Upper lobe of left lung (tissue), 6 donors: ENCODE measurements at regions not wholly inside any gene's neighbourhood (a gene's known extent, or its start where the extent isn't known, plus 50 kb on each side); places are given as distances from the start of the nearest gene placed in this dataset.

Experiments
- ATAC-seq, 2 donors: fragments of 200-7000 bp; cut with Tn5 transposase; one replicate each; pipeline ENCODE4 v1.9.1; 2022; ENCODE audit warnings: mild to moderate bottlenecking in 2 of 2, moderate library complexity in 2 of 2; ENCODE audit not compliant: low FRiP score in 2 of 2
- DNase-seq, 2 donors: peaks; one replicate each; pipeline ENCODE4 v3.0.0-alpha.2; 2019 to 2020
- H3K27ac ChIP-seq, 4 donors: fragments of 200-600 bp; sonication (generic); one replicate each; pipeline ENCODE4 v1.5.1; 2016 to 2019
- H3K27me3 ChIP-seq, 4 donors: fragments of 200-600 bp; sonication (generic); one replicate each; pipeline ENCODE4 v1.5.1; 2017 to 2019
- H3K36me3 ChIP-seq, 4 donors: fragments of 200-600 bp; sonication (generic); one replicate each; pipeline ENCODE4 v1.5.1; 2016 to 2019
- H3K4me1 ChIP-seq, 4 donors: fragments of 200-600 bp; sonication (generic); one replicate each; pipeline ENCODE4 v1.5.1; 2018 to 2019
- H3K4me3 ChIP-seq, 4 donors: fragments of 200-600 bp; sonication (generic); one replicate each; pipeline ENCODE4 v1.5.1; 2017 to 2019; ENCODE audit warnings: mild to moderate bottlenecking in 2 of 4, moderate library complexity in 1 of 4
- H3K9me3 ChIP-seq, 4 donors: fragments of 200-600 bp; sonication (generic); one replicate each; pipeline ENCODE4 v1.5.1; 2018 to 2019
- CTCF ChIP-seq, 6 experiments: fragments of 450-650 bp in 4 of 6; fragments of 200-600 bp in 2 of 6; sonication (generic) in 2 of 6; IDR thresholded peaks; one replicate each; pipeline ENCODE4 v1.5.1; 2016 to 2019; ENCODE audit warnings: antibody characterized with exemption in 6 of 6
- EP300 ChIP-seq, 4 donors: sonication (generic); formaldehyde crosslinking; IDR thresholded peaks; one replicate each; pipeline ENCODE4 v1.5.1; 2017; ENCODE audit warnings: antibody characterized with exemption in 4 of 4, control low read depth in 2 of 4
- POLR2A ChIP-seq, 4 donors: fragments of 450-650 bp; IDR thresholded peaks; one replicate each; pipeline ENCODE4 v1.5.1; 2016 to 2017; ENCODE audit warnings: antibody characterized with exemption in 4 of 4, mild to moderate bottlenecking in 2 of 4
- POLR2AphosphoS5 ChIP-seq, 2 donors: sonication (generic); formaldehyde crosslinking; IDR thresholded peaks; one replicate each; pipeline ENCODE4 v1.5.1; 2017; ENCODE audit warnings: antibody characterized with exemption in 2 of 2
- WGBS, 2 donors: methylation state at CpG; one replicate each; pipeline ENCODE4 v1.1.5; 2017 to 2018; 5-methylcytosine and 5-hydroxymethylcytosine counted together
- donor health status: DM: no; HTN: no; CAD: no; lungs with moderate emphysema.
- donor health status: DM: no; HTN: yes; CAD: no; lungs with severe emphysema.

DNA sequence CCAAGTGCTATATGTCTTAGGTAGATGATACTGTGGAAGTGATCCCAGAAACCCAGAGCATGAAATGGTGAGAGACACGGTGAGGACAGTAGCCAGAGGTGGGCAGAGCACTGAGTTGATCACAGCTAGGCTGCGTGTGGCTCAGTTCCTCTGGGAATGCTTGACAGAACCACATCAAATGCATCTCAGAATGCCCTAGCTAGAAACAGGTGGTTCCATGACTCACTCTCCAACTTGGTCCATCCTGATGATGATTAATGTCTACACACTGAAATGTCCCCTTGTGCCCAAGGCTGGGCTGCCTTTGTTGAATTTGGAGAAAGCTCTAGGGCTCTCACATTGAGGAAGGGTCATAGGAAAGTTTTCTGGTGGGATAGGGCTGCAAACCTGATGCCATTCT, 113.6 kb downstream of the ZNF518B start:
- no peak overlapping the region for H3K4me3 ChIP-seq
- WGBS, 2 donors: 86 to 87% methylated on average over 2 of the region's 2 CpGs
- peaks cover 0 to 5% (median 0%) of the 10 kb centered on the region in 4 donors for H3K4me1 ChIP-seq
- no peaks in the 10 kb centered on the region for H3K27me3 ChIP-seq
- DNase-seq: no peak
- TF ChIP-seq POLR2A (IDR thresholded peaks at IDR 0.05) (no peak), CTCF (IDR thresholded peaks at IDR 0.05) (no peak), POLR2AphosphoS5 (IDR thresholded peaks at IDR 0.05) (no peak), EP300 (IDR thresholded peaks at IDR 0.05) (no peak)
- no peak overlapping the region for H3K27ac ChIP-seq
- ATAC-seq: no peak
- no peaks in the 10 kb centered on the region for H3K9me3 ChIP-seq
- H3K36me3 ChIP-seq: no peaks in the 10 kb centered on the region

DNA sequence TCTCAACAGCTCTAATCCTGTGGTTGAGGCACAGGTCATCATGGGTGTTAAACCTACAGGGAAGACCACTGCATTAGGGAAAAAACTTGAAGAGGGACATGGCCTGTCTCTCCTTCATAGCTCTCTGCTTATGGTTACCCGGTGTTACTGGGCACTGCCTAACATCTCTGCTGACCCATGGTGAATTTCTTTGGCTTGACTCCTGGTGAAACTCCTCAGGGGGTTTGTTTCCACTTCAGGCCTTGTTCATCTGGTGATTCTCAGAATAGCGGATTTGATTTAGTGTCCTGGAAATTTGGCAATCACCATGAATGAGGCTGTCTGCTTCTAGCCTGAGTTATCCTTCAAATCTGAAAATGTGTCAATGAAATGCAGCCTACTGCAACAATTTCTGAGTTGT, 114.4 kb downstream of the ZNF518B start:
- WGBS, 2 donors: 76 to 89% methylated on average over 2 of the region's 2 CpGs
- DNase-seq (no peak), ATAC-seq (no peak)
- Histone ChIP-seq H3K4me1 (peaks cover 0 to 5% (median 0%) of the 10 kb centered on the region in 4 donors), H3K27me3 (no peaks in the 10 kb centered on the region), H3K9me3 (no peaks in the 10 kb centered on the region), H3K36me3 (no peaks in the 10 kb centered on the region), H3K27ac (no peak overlapping the region), H3K4me3 (no peak overlapping the region)
- TF ChIP-seq POLR2AphosphoS5 (IDR thresholded peaks at IDR 0.05) (no peak), CTCF (IDR thresholded peaks at IDR 0.05) (no peak), EP300 (IDR thresholded peaks at IDR 0.05) (no peak), POLR2A (IDR thresholded peaks at IDR 0.05) (no peak)

GRCh38 chr4:10336471-10336870, 120.8 kb downstream of the ZNF518B start:
- ATAC-seq (no peak), DNase-seq (no peak)
- Histone ChIP-seq H3K36me3 (no peaks in the 10 kb centered on the region), H3K27me3 (no peaks in the 10 kb centered on the region), H3K4me3 (no peak overlapping the region), H3K27ac (no peak overlapping the region), H3K9me3 (no peaks in the 10 kb centered on the region), H3K4me1 (no peaks in the 10 kb centered on the region)
- 83 to 86% methylated on average over 4 of the region's 4 CpGs for WGBS, 2 donors
- TF ChIP-seq POLR2A (IDR thresholded peaks at IDR 0.05) (no peak), EP300 (IDR thresholded peaks at IDR 0.05) (no peak), CTCF (IDR thresholded peaks at IDR 0.05) (no peak), POLR2AphosphoS5 (IDR thresholded peaks at IDR 0.05) (no peak)

DNA sequence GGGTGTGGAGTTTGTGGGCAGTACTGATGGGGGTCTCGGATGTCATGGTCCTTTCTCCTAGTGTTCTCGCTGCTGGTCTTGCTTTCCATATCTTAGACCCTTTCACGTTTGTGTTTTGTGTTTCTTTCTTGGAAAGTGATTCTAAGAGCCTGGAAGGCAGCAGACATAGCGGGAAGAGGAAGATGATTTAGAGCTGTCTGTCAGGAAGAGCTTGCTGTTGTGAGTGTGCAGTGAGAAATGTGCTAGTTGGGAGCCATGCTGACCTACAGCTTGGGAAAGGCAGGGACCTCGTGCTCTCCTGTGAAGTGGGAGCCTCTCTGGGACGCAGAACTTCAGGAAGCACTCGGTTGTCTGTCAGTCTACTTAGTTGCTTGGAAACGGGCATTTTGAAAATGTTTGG, 122.2 kb downstream of the ZNF518B start:
- DNase-seq (no peak), ATAC-seq (no peak)
- H3K4me1 ChIP-seq: no peaks in the 10 kb centered on the region
- no peak overlapping the region for H3K27ac ChIP-seq
- TF ChIP-seq POLR2AphosphoS5 (IDR thresholded peaks at IDR 0.05) (no peak), POLR2A (IDR thresholded peaks at IDR 0.05) (no peak), CTCF (IDR thresholded peaks at IDR 0.05) (no peak)
- H3K4me3 ChIP-seq: no peak overlapping the region
- H3K27me3 ChIP-seq: no peaks in the 10 kb centered on the region
- H3K36me3 ChIP-seq: no peaks in the 10 kb centered on the region
- WGBS, 2 donors: 60 to 73% methylated on average over 8 of the region's 8 CpGs
- no peaks in the 10 kb centered on the region for H3K9me3 ChIP-seq

DNA sequence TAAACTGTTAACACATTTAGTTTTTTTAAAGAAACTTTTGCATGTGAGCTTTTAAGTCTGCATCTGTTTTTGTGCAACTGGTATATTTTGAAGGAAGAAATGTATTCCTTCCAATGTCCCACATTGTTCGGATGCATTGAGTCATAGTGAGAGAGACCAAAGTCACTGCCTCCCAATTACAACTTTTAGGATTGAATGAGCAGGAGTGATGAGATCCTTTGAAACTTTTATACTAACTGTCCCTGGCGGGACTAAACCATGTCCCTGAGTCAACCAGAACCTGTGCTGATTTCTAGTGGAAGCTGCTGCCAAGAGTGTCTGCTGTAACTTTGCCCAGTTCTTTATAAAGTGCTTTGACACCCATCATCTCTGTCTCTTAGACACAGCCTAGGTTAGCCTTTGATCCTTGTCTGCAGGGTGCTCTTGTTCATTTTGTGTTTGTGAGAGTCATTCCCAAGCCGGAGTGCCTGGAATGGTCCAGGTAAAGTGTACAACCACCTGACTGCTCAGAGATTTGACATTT, 122.7 kb downstream of the ZNF518B start:
- no peaks in the 10 kb centered on the region for H3K4me1 ChIP-seq
- no peaks in the 10 kb centered on the region for H3K9me3 ChIP-seq
- WGBS, 2 donors: 79 to 84% methylated on average over 3 of the region's 3 CpGs
- no peak for TF ChIP-seq POLR2AphosphoS5 (IDR thresholded peaks at IDR 0.05)
- no peak for TF ChIP-seq POLR2A (IDR thresholded peaks at IDR 0.05)
- TF ChIP-seq EP300 (IDR thresholded peaks at IDR 0.05): no peak
- no peak for TF ChIP-seq CTCF (IDR thresholded peaks at IDR 0.05)
- H3K27ac ChIP-seq: no peak overlapping the region
- DNase-seq (no peak), ATAC-seq (no peak)
- no peak overlapping the region for H3K4me3 ChIP-seq
- H3K27me3 ChIP-seq: no peaks in the 10 kb centered on the region
- H3K36me3 ChIP-seq: no peaks in the 10 kb centered on the region
